Loucy (cell line): ENCODE measurements at regions not wholly inside any gene's neighbourhood (a gene's known extent, or its start where the extent isn't known, plus 50 kb on each side); places are given as distances from the start of the nearest gene placed in this dataset.

Source experiments
- H2AFZ ChIP-seq: fragments of 200-600 bp; sonication (generic); 2 replicates; pipeline ENCODE4 v1.6.0; 2016; ENCODE audit warnings: antibody characterized with exemption, mild to moderate bottlenecking, low read length, moderate library complexity
- H3F3A ChIP-seq: fragments of 200-600 bp; 2 replicates; pipeline ENCODE4 v1.6.0; 2016; ENCODE audit warnings: antibody characterized with exemption, low read depth, mild to moderate bottlenecking
- H3K27me3 ChIP-seq: fragments of 200-600 bp; sonication (generic); 2 replicates; pipeline ENCODE4 v1.6.1; 2014; ENCODE audit warnings: low read length, mild to moderate bottlenecking; ENCODE audit not compliant: insufficient read depth, poor library complexity, severe bottlenecking
- H3K36me3 ChIP-seq: fragments of 200-600 bp; sonication (generic); 2 replicates; pipeline ENCODE4 v1.6.1; 2016; ENCODE audit warnings: low read length; ENCODE audit not compliant: insufficient read depth
- H3K4me1 ChIP-seq: fragments of 200-600 bp; sonication (generic); 2 replicates; pipeline ENCODE4 v1.5.1; 2014; ENCODE audit warnings: low read length, mild to moderate bottlenecking; ENCODE audit not compliant: insufficient read depth, poor library complexity, severe bottlenecking
- H3K4me2 ChIP-seq: fragments of 200-600 bp; sonication (generic); 2 replicates; pipeline ENCODE4 v1.6.0; 2014; ENCODE audit warnings: antibody characterized with exemption, low read length, low read depth, mild to moderate bottlenecking; ENCODE audit not compliant: poor library complexity, severe bottlenecking
- H3K4me3 ChIP-seq: fragments of 200-600 bp; sonication (generic); 2 replicates; pipeline ENCODE4 v1.5.1; 2014; ENCODE audit warnings: low read length, mild to moderate bottlenecking, mixed read lengths; ENCODE audit not compliant: poor library complexity, severe bottlenecking
- H3K79me2 ChIP-seq: fragments of 200-600 bp; sonication (generic); 2 replicates; pipeline ENCODE4 v1.6.1; 2014; ENCODE audit warnings: low read length; ENCODE audit not compliant: insufficient read depth
- H3K9ac ChIP-seq: fragments of 200-600 bp; sonication (generic); 2 replicates; pipeline ENCODE4 v1.6.0; 2014; ENCODE audit warnings: mild to moderate bottlenecking, low read depth, low read length, moderate library complexity; ENCODE audit not compliant: poor library complexity, severe bottlenecking
- H3K9me2 ChIP-seq: fragments of 200-600 bp; sonication (generic); replicated peaks from 2 replicates; pipeline ENCODE4 v1.6.1; 2016; ENCODE audit warnings: low read depth, low read length, mixed read lengths
- H3K9me3 ChIP-seq: fragments of 200-600 bp; sonication (generic); 2 replicates; pipeline ENCODE4 v1.6.1; 2014; ENCODE audit warnings: mild to moderate bottlenecking, antibody characterized with exemption, low read length, low read depth; ENCODE audit not compliant: insufficient read depth
- H4K20me1 ChIP-seq: fragments of 200-600 bp; sonication (generic); 2 replicates; pipeline ENCODE4 v1.6.0; 2014; ENCODE audit warnings: antibody characterized with exemption, low read length, mild to moderate bottlenecking; ENCODE audit not compliant: insufficient read depth, poor library complexity, severe bottlenecking
- CTCF ChIP-seq: fragments of 200-600 bp; sonication (generic); conservative IDR thresholded peaks from 2 replicates; pipeline ENCODE4 v1.5.1; 2014; ENCODE audit warnings: mild to moderate bottlenecking, antibody characterized with exemption, low read length
- EZH2phosphoT487 ChIP-seq: fragments of 200-600 bp; IDR thresholded peaks from 2 replicates; pipeline ENCODE4 v1.6.1; 2018; ENCODE audit warnings: antibody characterized with exemption, mild to moderate bottlenecking, moderate library complexity, borderline replicate concordance

GRCh38 chr4:122326908-122327307, 51.9 kb upstream of the ADAD1 start:
- Histone ChIP-seq H3K9me3 (no peaks in the 10 kb centered on the region), H2AFZ (no peak overlapping the region), H3K9me2 (no peaks in the 10 kb centered on the region), H3K9ac (no peak overlapping the region), H3K4me1 (no peaks in the 10 kb centered on the region), H4K20me1 (no peaks in the 10 kb centered on the region), H3K4me2 (no peak overlapping the region), H3F3A (no peaks in the 10 kb centered on the region), H3K4me3 (no peak overlapping the region), H3K27me3 (no peaks in the 10 kb centered on the region), H3K36me3 (peaks cover 29% of the 10 kb centered on the region; the same call in 1 of the 2 replicates), H3K79me2 (no peaks in the 10 kb centered on the region)
- TF ChIP-seq EZH2phosphoT487 (no peak), CTCF (no peak)

- no peak overlapping the region for H3K4me2 ChIP-seq
- no peak overlapping the region for H2AFZ ChIP-seq
- peaks cover 35% of the 10 kb centered on the region for H3K36me3 ChIP-seq
- no peaks in the 10 kb centered on the region for H3K27me3 ChIP-seq
- H3K4me3 ChIP-seq = no peak overlapping the region
- H3K9me3 ChIP-seq = no peaks in the 10 kb centered on the region
- no peaks in the 10 kb centered on the region for H4K20me1 ChIP-seq
- H3K9me2 ChIP-seq = no peaks in the 10 kb centered on the region
- no peaks in the 10 kb centered on the region for H3K79me2 ChIP-seq
- no peak overlapping the region for H3K9ac ChIP-seq
- no peaks in the 10 kb centered on the region for H3K4me1 ChIP-seq
- H3F3A ChIP-seq = no peaks in the 10 kb centered on the region
- TF ChIP-seq EZH2phosphoT487 (no peak), CTCF (no peak)
These were observed 49.9 kb upstream of the ADAD1 start for GRCh38 chr4:122328893-122329292.
